IMR-90 (cell line): ENCODE measurements at regions not wholly inside any gene's neighbourhood (a gene's known extent, or its start where the extent isn't known, plus 50 kb on each side); places are given as distances from the start of the nearest gene placed in this dataset.

Source experiments
- ATAC-seq: fragments of 200-7000 bp; cut with Tn5 transposase; 2 replicates; pipeline ENCODE4 v1.9.1; 2020; ENCODE audit warnings: low read depth, mild to moderate bottlenecking, moderate library complexity
- BruUV-seq: library from RNA; stranded (reverse); fragments of 400-500 nt; replicated peaks from 2 replicates; lab custom pipeline; 2021; lab: Mats Ljungman, UMichigan
- CTCF ChIA-PET: fragments of 300-600 bp; formaldehyde crosslinking; extraction: SDS; loops from one replicate; lab custom pipeline; 2021; ENCODE audit warnings: antibody characterized with exemption; lab: Yijun Ruan, JAX
- POLR2A ChIA-PET: fragments of 300-600 bp; sonication (Branson Sonifier 250); formaldehyde crosslinking; loops from one replicate; lab custom pipeline; 2022; ENCODE audit warnings: antibody characterized with exemption; ENCODE audit not compliant: unreplicated experiment; lab: Charles Lee
- DNase-seq: peaks from one replicate; pipeline ENCODE4 v3.0.0; 2013
- H2AFZ ChIP-seq: replicated peaks from 2 replicates; pipeline ENCODE3; 2013; ENCODE audit warnings: low read length, mild to moderate bottlenecking; ENCODE audit not compliant: poor library complexity
- H2AK5ac ChIP-seq: 2 replicates; pipeline ENCODE4 v1.6.1; 2013; ENCODE audit warnings: low read depth, low read length, inconsistent platforms
- H2AK9ac ChIP-seq: replicated peaks from 2 replicates; pipeline ENCODE3; 2013; ENCODE audit warnings: mild to moderate bottlenecking, low read depth, low read length, moderate library complexity; ENCODE audit not compliant: poor library complexity
- H2BK120ac ChIP-seq: 2 replicates; pipeline ENCODE4 v1.6.1; 2013; ENCODE audit warnings: low read depth, low read length, inconsistent platforms
- H2BK15ac ChIP-seq: 3 replicates; pipeline ENCODE4 v1.6.1; 2013; ENCODE audit warnings: low read depth, low read length, inconsistent platforms
- H2BK20ac ChIP-seq: 2 replicates; pipeline ENCODE4 v1.6.1; 2013; ENCODE audit warnings: low read depth, mild to moderate bottlenecking, inconsistent platforms, low read length, moderate library complexity
- H2BK5ac ChIP-seq: 2 replicates; pipeline ENCODE4 v1.6.1; 2013; ENCODE audit warnings: mild to moderate bottlenecking, low read depth, low read length, inconsistent platforms; ENCODE audit not compliant: poor library complexity, severe bottlenecking
- H3K14ac ChIP-seq: replicated peaks from 2 replicates; pipeline ENCODE4 v1.6.1; 2013; ENCODE audit warnings: low read depth, low read length, inconsistent platforms
- H3K18ac ChIP-seq: 2 replicates; pipeline ENCODE4 v1.6.1; 2013; ENCODE audit warnings: low read depth, low read length, control low read depth
- H3K23ac ChIP-seq: 2 replicates; pipeline ENCODE4 v1.6.1; 2013; ENCODE audit warnings: low read depth, low read length, inconsistent platforms
- H3K27ac ChIP-seq: 2 replicates; pipeline ENCODE4 v1.5.1; 2013; ENCODE audit warnings: mild to moderate bottlenecking, control low read depth, low read length; ENCODE audit not compliant: insufficient read depth
- H3K27me3 ChIP-seq: 2 replicates; pipeline ENCODE4 v1.6.1; 2013; ENCODE audit warnings: low read length; ENCODE audit not compliant: control insufficient read depth, insufficient read depth
- H3K36me3 ChIP-seq: 2 replicates; pipeline ENCODE4 v1.6.1; 2013; ENCODE audit warnings: low read length, mixed read lengths; ENCODE audit not compliant: control insufficient read depth, insufficient read depth
- H3K4ac ChIP-seq: 2 replicates; pipeline ENCODE4 v1.6.1; 2013; ENCODE audit warnings: low read depth, low read length, inconsistent platforms
- H3K4me1 ChIP-seq: 2 replicates; pipeline ENCODE4 v1.6.1; 2013; ENCODE audit warnings: low read length, mixed read lengths; ENCODE audit not compliant: control insufficient read depth, insufficient read depth
- H3K4me2 ChIP-seq: 2 replicates; pipeline ENCODE4 v1.6.1; 2013; ENCODE audit warnings: low read depth, mild to moderate bottlenecking, control low read depth, low read length, moderate library complexity
- H3K4me3 ChIP-seq: 2 replicates; pipeline ENCODE4 v1.5.1; 2013; ENCODE audit warnings: low read depth, mild to moderate bottlenecking, control low read depth, low read length, moderate library complexity; ENCODE audit not compliant: insufficient read depth
- H3K56ac ChIP-seq: 2 replicates; pipeline ENCODE4 v1.6.1; 2013; ENCODE audit warnings: low read length, inconsistent platforms; ENCODE audit not compliant: insufficient read depth; ENCODE audit errors: extremely low read depth
- H3K79me1 ChIP-seq, 2 experiments: 2 replicates each; pipeline ENCODE4 v1.6.1; 2013; ENCODE audit warnings: low read length in 2 of 2, inconsistent platforms in 1 of 2, low read depth in 1 of 2
- H3K9ac ChIP-seq: 2 replicates; pipeline ENCODE4 v1.6.1; 2013; ENCODE audit warnings: low read depth, low read length, control low read depth
- H3K9me1 ChIP-seq: 2 replicates; pipeline ENCODE4 v1.6.1; 2013; ENCODE audit warnings: low read length, inconsistent platforms; ENCODE audit not compliant: insufficient read depth
- H3K9me3 ChIP-seq: 2 replicates; pipeline ENCODE4 v1.6.1; 2013; ENCODE audit warnings: low read length; ENCODE audit not compliant: control insufficient read depth, insufficient read depth
- H4K20me1 ChIP-seq: 2 replicates; pipeline ENCODE4 v1.6.1; 2013; ENCODE audit warnings: low read length, inconsistent platforms; ENCODE audit not compliant: insufficient read depth
- H4K5ac ChIP-seq: 2 replicates; pipeline ENCODE4 v1.6.1; 2013; ENCODE audit warnings: mild to moderate bottlenecking, low read depth, low read length, control low read depth
- H4K8ac ChIP-seq, 2 experiments: 2 replicates each; pipeline ENCODE4 v1.6.1; 2013; ENCODE audit warnings: low read depth in 2 of 2, low read length in 2 of 2, control low read depth in 1 of 2, inconsistent platforms in 1 of 2
- H4K91ac ChIP-seq: 2 replicates; pipeline ENCODE4 v1.6.1; 2013; ENCODE audit warnings: low read depth, low read length, inconsistent platforms; ENCODE audit not compliant: insufficient read depth
- CHD1 ChIP-seq: IDR thresholded peaks from 2 replicates; pipeline ENCODE4 v1.6.1; 2012; ENCODE audit warnings: low read depth, low read length, improper control_type of control experiment
- FOS ChIP-seq: fragments of 150-350 bp; IDR thresholded peaks from 2 replicates; pipeline ENCODE4 v1.6.1; 2016; ENCODE audit warnings: low read depth, low read length
- MXI1 ChIP-seq: IDR thresholded peaks from 2 replicates; pipeline ENCODE4 v1.6.1; 2012; ENCODE audit warnings: low read depth, mild to moderate bottlenecking, low read length, moderate library complexity, borderline replicate concordance
- NFE2L2 ChIP-seq: fragments of 150-350 bp; IDR thresholded peaks from 2 replicates; pipeline ENCODE4 v1.6.1; 2016; ENCODE audit warnings: low read depth, mild to moderate bottlenecking, low read length
- POLR2A ChIP-seq: IDR thresholded peaks from 2 replicates; pipeline ENCODE4 v1.6.1; 2012; ENCODE audit warnings: mild to moderate bottlenecking, low read depth, low read length
- RFX5 ChIP-seq: IDR thresholded peaks from 2 replicates; pipeline ENCODE4 v1.8.0; 2012; ENCODE audit warnings: low read depth, mild to moderate bottlenecking, low read length, moderate library complexity
- WGBS, 2 experiments: methylation state at CpG; one replicate each; pipeline versions ENCODE4 v1.1.5 to v1.1.7; 2013; ENCODE audit warnings: missing lambda C conversion rate in 2 of 2; ENCODE audit not compliant: insufficient read length in 1 of 2; ENCODE audit errors: extremely low coverage in 2 of 2; 5-methylcytosine and 5-hydroxymethylcytosine counted together
- dilution Hi-C: fragments of 300-500 bp; cut with HindIII; formaldehyde crosslinking; loops from one replicate; pipeline ENCODE4 v1.14.3; 2018; ENCODE audit warnings: low sequenced_read_pairs; ENCODE audit not compliant: unreplicated experiment
- in situ Hi-C: fragments of 300-500 bp; cut with MboI; formaldehyde crosslinking; loops from 3 replicates; pipeline ENCODE4 v1.14.3; 2019; ENCODE audit warnings: low sequenced_read_pairs, inconsistent platforms, mixed read lengths
- intact Hi-C: fragments of 100-400 bp; cut with micrococcal nuclease; formaldehyde crosslinking; loops from 2 replicates; pipeline ENCODE4 v1.10.0; 2022

- H3K23ac ChIP-seq, result no peak overlapping the region
- H2AK5ac ChIP-seq, result no peak overlapping the region
- no peaks in the 10 kb centered on the region for H3K36me3 ChIP-seq
- no peak overlapping the region for H3K4me2 ChIP-seq
- H2BK15ac ChIP-seq, result no peak overlapping the region
- H4K91ac ChIP-seq, result no peak overlapping the region
- H3K27me3 ChIP-seq, result no peaks in the 10 kb centered on the region
- ChIA-PET POLR2A (no interaction called here), CTCF (no interaction called here)
- in situ Hi-C loops, result no loop called here
- H2AK9ac ChIP-seq, result no peak overlapping the region
- no peak overlapping the region for H2AFZ ChIP-seq
- no peaks in the 10 kb centered on the region for H3K9me1 ChIP-seq
- no peaks in the 10 kb centered on the region for H3K4me1 ChIP-seq
- no peak overlapping the region for H2BK20ac ChIP-seq
- dilution Hi-C loops, result no loop called here
- H2BK120ac ChIP-seq, result no peak overlapping the region
- no peak overlapping the region for H3K18ac ChIP-seq
- no peak overlapping the region for H3K4ac ChIP-seq
- no peak overlapping the region for H2BK5ac ChIP-seq
- TF ChIP-seq NFE2L2 (no peak), FOS (no peak), RFX5 (no peak), MXI1 (no peak), CHD1 (no peak), POLR2A (no peak)
- no peak overlapping the region for H3K14ac ChIP-seq
- intact Hi-C loops, result no loop called here
- ATAC-seq (no peak), DNase-seq (no peak)
- no peak overlapping the region for H4K5ac ChIP-seq
- no peak overlapping the region for H4K8ac ChIP-seq
- no TSS peak for BruUV-seq
- H4K20me1 ChIP-seq, result no peaks in the 10 kb centered on the region
- no peaks in the 10 kb centered on the region for H3K79me1 ChIP-seq
- H3K56ac ChIP-seq, result no peak overlapping the region
- no peak overlapping the region for H3K9ac ChIP-seq
- WGBS, 2 experiments, result 40% methylated on average over 4 of the region's 5 CpGs; no CpG with 5 or more reads in 1 of the 2 experiments
- peaks cover 47% of the 10 kb centered on the region for H3K9me3 ChIP-seq
- no peak overlapping the region for H3K4me3 ChIP-seq
- H3K27ac ChIP-seq, result no peak overlapping the region
Measured at GRCh38 chr6:167412506-167412905, 87.6 kb downstream of the TTLL2 start.
